GM18511 (cell line): ENCODE measurements at regions not wholly inside any gene's neighbourhood (a gene's known extent, or its start where the extent isn't known, plus 50 kb on each side); places are given as distances from the start of the nearest gene placed in this dataset.

Experiments used
- ATAC-seq: cut with Tn5 transposase; IDR thresholded peaks from one replicate; pipeline ENCODE4 v1.9.1; 2021; ENCODE audit warnings: mild to moderate bottlenecking, moderate library complexity; ENCODE audit not compliant: unreplicated experiment

- no peak for ATAC-seq
Observed at GRCh38 chr18:23341983-23342382, 111.1 kb upstream of the RIOK3 start.

- no peak for ATAC-seq
Observed at GRCh38 chr18:23342506-23342905, 110.6 kb upstream of the RIOK3 start.

- ATAC-seq, result no peak
Observed at GRCh38 chr18:23350188-23350587, 102.9 kb upstream of the RIOK3 start.

- ATAC-seq, result no peak
Observed at GRCh38 chr18:23351521-23351920, 101.6 kb upstream of the RIOK3 start.

GRCh38 chr18:23352042-23352441, 101.0 kb upstream of the RIOK3 start:
- no peak for ATAC-seq

- ATAC-seq, result peak; percentile 44
Observed at GRCh38 chr18:23353459-23353858, 99.6 kb upstream of the RIOK3 start.

- ATAC-seq, result no peak
Observed at GRCh38 chr18:23354625-23355024, 98.5 kb upstream of the RIOK3 start.

GRCh38 chr18:23355206-23355605, 97.9 kb upstream of the RIOK3 start:
- no peak for ATAC-seq

- no peak for ATAC-seq
Observed at GRCh38 chr18:23356424-23356823, 96.7 kb upstream of the RIOK3 start.

GRCh38 chr18:23356915-23357601, 96.0 kb upstream of the RIOK3 start:
- no peak for ATAC-seq

GRCh38 chr18:23357996-23358594, 95.0 kb upstream of the RIOK3 start:
- ATAC-seq, result no peak

GRCh38 chr18:23359421-23359820, 93.7 kb upstream of the RIOK3 start:
- ATAC-seq, result no peak

GRCh38 chr18:23363865-23364570, 89.1 kb upstream of the RIOK3 start:
- ATAC-seq, result no peak

GRCh38 chr18:23365602-23366001, 87.5 kb upstream of the RIOK3 start:
- ATAC-seq, result no peak

- ATAC-seq, result no peak
Observed at GRCh38 chr18:23369266-23369665, 83.8 kb upstream of the RIOK3 start.

- ATAC-seq, result no peak
Observed at GRCh38 chr18:23373570-23373969, 79.5 kb upstream of the RIOK3 start.

- peak; percentile 83 for ATAC-seq
Observed at GRCh38 chr18:23377669-23378301, 75.3 kb upstream of the RIOK3 start.

- no peak for ATAC-seq
Observed at GRCh38 chr18:23378302-23378686, 74.8 kb upstream of the RIOK3 start.

GRCh38 chr18:23380001-23380550, 73.0 kb upstream of the RIOK3 start:
- no peak for ATAC-seq

- ATAC-seq, result no peak
Observed at GRCh38 chr18:23380817-23381216, 72.3 kb upstream of the RIOK3 start.

GRCh38 chr18:23383494-23383893, 69.6 kb upstream of the RIOK3 start:
- ATAC-seq, result no peak
